ENCODE measurements at regions not wholly inside any gene's neighbourhood (a gene's known extent, or its start where the extent isn't known, plus 50 kb on each side); places are given as distances from the start of the nearest gene placed in this dataset.

DNA sequence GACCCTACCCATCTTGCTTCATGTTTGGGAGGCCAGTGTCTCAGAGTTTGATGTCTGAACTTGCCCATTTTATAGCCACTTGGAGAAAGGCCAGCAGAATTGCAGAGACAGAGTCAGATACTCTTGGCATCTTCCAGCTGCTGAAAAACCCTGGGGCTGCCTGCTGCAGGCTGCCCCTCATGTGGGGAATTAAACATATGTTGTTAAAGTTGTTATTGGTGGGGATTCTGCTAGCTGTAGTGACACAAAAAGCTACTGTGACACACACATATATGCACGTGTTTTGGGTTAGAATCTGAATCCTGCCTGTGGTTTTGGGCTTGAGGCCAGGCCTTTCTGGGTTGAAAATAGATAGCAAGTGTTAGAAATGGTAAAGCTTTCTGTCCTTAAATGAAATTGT is 1288.4 kb downstream of the AACS start:
- TF ChIP-seq, protein P1, sequence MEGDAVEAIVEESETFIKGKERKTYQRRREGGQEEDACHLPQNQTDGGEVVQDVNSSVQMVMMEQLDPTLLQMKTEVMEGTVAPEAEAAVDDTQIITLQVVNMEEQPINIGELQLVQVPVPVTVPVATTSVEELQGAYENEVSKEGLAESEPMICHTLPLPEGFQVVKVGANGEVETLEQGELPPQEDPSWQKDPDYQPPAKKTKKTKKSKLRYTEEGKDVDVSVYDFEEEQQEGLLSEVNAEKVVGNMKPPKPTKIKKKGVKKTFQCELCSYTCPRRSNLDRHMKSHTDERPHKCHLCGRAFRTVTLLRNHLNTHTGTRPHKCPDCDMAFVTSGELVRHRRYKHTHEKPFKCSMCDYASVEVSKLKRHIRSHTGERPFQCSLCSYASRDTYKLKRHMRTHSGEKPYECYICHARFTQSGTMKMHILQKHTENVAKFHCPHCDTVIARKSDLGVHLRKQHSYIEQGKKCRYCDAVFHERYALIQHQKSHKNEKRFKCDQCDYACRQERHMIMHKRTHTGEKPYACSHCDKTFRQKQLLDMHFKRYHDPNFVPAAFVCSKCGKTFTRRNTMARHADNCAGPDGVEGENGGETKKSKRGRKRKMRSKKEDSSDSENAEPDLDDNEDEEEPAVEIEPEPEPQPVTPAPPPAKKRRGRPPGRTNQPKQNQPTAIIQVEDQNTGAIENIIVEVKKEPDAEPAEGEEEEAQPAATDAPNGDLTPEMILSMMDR (IDR thresholded peaks at IDR 0.05) = no peak
- no peak for TF ChIP-seq POLR2A (IDR thresholded peaks at IDR 0.05)
- no peak overlapping the region for H3K4me3 ChIP-seq
- no peak overlapping the region for H3K27ac ChIP-seq
- intact Hi-C loops (cut with DNase I) = no loop called here
- no peaks in the 10 kb centered on the region for H3K9me3 ChIP-seq (replicated peaks in 1 of 3)
- no peaks in the 10 kb centered on the region for H3K36me3 ChIP-seq (replicated peaks in 1 of 2)
- no peaks in the 10 kb centered on the region for H3K27me3 ChIP-seq
- 29 to 55% (median 39%) methylated on average over 1 of the region's 1 CpG for WGBS, 4 donors
- no peak for DNase-seq
- no peaks in the 10 kb centered on the region for H3K4me1 ChIP-seq (replicated peaks in 1 of 2)

DNA sequence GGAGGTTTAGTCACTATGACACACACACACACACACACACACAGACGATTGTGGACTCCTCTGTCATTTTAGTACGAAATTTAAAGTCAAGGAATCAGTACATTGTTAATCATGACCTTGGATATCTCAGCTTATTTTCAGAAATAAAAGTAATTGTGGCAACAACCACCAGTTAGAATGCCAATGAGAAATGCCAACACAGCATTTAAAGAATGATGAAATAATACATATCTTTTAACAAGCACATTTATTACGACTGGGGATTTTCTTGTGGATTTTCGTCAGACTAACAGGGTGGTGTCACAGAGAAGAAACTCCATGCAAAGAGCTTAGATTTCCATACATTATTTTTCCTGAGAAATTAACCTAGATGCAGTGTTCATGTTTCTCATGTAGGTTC is 1289.4 kb downstream of the AACS start:
- no peak overlapping the region for H3K4me3 ChIP-seq
- no peak overlapping the region for H3K27ac ChIP-seq
- DNase-seq = no peak
- 44 to 58% (median 54%) methylated on average over 4 of the region's 4 CpGs for WGBS, 4 donors
- H3K4me1 ChIP-seq (replicated peaks in 1 of 2) = no peaks in the 10 kb centered on the region
- H3K36me3 ChIP-seq (replicated peaks in 1 of 2) = no peaks in the 10 kb centered on the region
- no peaks in the 10 kb centered on the region for H3K27me3 ChIP-seq
- H3K9me3 ChIP-seq (replicated peaks in 1 of 3) = no peaks in the 10 kb centered on the region
- intact Hi-C loops (cut with DNase I) = no loop called here
- TF ChIP-seq, protein P1 (IDR thresholded peaks at IDR 0.05) = no peak
- no peak for TF ChIP-seq POLR2A (IDR thresholded peaks at IDR 0.05)

DNA sequence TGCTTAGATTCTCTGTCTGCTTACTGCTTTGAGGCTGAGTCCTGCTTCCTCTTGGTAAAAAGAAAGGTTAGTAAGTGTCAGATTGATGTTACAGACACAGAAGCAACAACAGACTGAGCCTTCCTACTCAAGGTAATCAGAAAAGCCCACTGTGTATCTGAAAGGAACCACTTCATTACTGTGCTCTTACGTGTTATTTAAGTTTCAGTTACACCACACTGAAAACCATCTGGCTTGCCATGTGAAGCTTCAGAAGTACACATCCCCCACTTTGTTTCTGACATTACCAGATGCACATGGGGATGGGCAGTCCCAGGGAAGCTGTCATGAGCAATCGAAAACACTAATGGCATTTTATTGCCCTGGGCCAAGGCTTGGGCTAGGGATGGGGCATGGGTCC is 1290.1 kb downstream of the AACS start:
- DNase-seq = no peak
- no peaks in the 10 kb centered on the region for H3K36me3 ChIP-seq (replicated peaks in 1 of 2)
- no peak overlapping the region for H3K4me3 ChIP-seq
- intact Hi-C loops (cut with DNase I) = no loop called here
- no peaks in the 10 kb centered on the region for H3K27me3 ChIP-seq
- no peak for TF ChIP-seq POLR2A (IDR thresholded peaks at IDR 0.05)
- TF ChIP-seq, protein P1 (IDR thresholded peaks at IDR 0.05) = no peak
- no peaks in the 10 kb centered on the region for H3K4me1 ChIP-seq (replicated peaks in 1 of 2)
- no peaks in the 10 kb centered on the region for H3K9me3 ChIP-seq (replicated peaks in 1 of 3)
- H3K27ac ChIP-seq = no peak overlapping the region
- WGBS, 4 donors = 71 to 78% (median 73%) methylated on average over 2 of the region's 2 CpGs

DNA sequence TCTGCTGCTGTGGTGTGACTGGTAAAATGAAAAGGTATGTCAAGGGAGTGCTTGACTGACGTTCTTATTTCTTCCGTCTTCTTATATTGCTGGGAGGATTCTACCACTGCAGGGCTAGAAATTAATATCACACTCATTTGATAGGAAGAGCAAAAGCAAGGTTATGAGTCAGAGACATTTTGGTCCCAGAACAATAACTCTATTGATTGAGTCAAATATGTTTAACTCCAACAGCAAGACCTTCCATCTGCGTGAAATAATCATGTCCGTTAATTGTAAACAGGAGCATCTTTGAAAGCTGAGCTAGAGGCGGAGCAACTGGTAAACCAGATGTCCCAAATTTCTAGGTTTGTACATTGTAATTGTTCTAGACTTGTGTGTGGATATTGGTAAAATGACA is 1293.6 kb downstream of the AACS start:
- no peak overlapping the region for H3K4me3 ChIP-seq
- intact Hi-C loops (cut with DNase I) = no loop called here
- no peaks in the 10 kb centered on the region for H3K36me3 ChIP-seq (replicated peaks in 1 of 2)
- 77 to 82% (median 80%) methylated on average over 5 of the region's 5 CpGs for WGBS, 4 donors
- H3K27ac ChIP-seq = no peak overlapping the region
- TF ChIP-seq, protein P1 (IDR thresholded peaks at IDR 0.05) = no peak
- TF ChIP-seq POLR2A (IDR thresholded peaks at IDR 0.05) = no peak
- H3K9me3 ChIP-seq (replicated peaks in 1 of 3) = no peaks in the 10 kb centered on the region
- no peaks in the 10 kb centered on the region for H3K27me3 ChIP-seq
- no peak for DNase-seq
- H3K4me1 ChIP-seq (replicated peaks in 1 of 2) = no peaks in the 10 kb centered on the region

Data from adrenal gland (tissue), 9 donors.